Stomach smooth muscle (tissue), 2 donors: ENCODE measurements at regions not wholly inside any gene's neighbourhood (a gene's known extent, or its start where the extent isn't known, plus 50 kb on each side); places are given as distances from the start of the nearest gene placed in this dataset.

Source experiments
- H3K27ac ChIP-seq: one replicate; pipeline ENCODE4 v1.7.0; 2013; ENCODE audit warnings: mild to moderate bottlenecking, low read length, inconsistent platforms
- H3K27me3 ChIP-seq, 2 donors: one replicate each; pipeline ENCODE4 v1.7.0; 2013; ENCODE audit warnings: low read length in 2 of 2; ENCODE audit not compliant: insufficient read depth in 2 of 2, control insufficient read depth in 1 of 2
- H3K36me3 ChIP-seq, 2 donors: one replicate each; pipeline ENCODE4 v1.7.0; 2013; ENCODE audit warnings: low read length in 2 of 2; ENCODE audit not compliant: control insufficient read depth in 2 of 2, insufficient read depth in 2 of 2
- H3K4me1 ChIP-seq: one replicate; pipeline ENCODE4 v1.7.0; 2013; ENCODE audit warnings: low read length; ENCODE audit not compliant: control insufficient read depth, insufficient read depth
- H3K4me3 ChIP-seq, 2 donors: one replicate each; pipeline ENCODE4 v1.7.0; 2013; ENCODE audit warnings: low read length in 2 of 2
- H3K9ac ChIP-seq, 2 donors: one replicate each; pipeline ENCODE4 v1.7.0; 2013; ENCODE audit warnings: low read length in 2 of 2, mild to moderate bottlenecking in 1 of 2
- H3K9me3 ChIP-seq, 2 donors: one replicate each; pipeline ENCODE4 v1.7.0; 2013; ENCODE audit warnings: low read length in 2 of 2; ENCODE audit not compliant: control insufficient read depth in 2 of 2
- donor health status: healthy.
- donor health status: Pancreatic carcinoma.

DNA sequence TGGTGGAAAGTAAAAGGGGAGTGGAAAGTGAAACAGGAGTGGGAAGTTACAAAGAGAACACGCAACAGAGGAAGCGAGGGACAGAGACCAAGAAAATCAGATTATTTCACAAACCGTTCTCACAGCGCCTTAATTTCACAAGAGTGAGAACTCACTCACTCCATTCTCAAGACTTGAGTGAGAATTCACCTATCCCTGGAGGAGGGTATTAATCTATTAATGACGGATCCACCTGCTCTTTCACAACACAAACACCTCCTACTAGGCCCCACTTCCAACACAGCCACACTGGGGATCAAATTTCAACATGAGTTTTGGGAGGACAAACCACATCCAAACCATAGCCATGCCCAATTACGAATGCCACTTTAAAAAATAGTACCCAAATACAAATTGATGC lies 297.6 kb downstream of the GPAM start:
- Histone ChIP-seq H3K27me3 (no peaks in the 10 kb centered on the region), H3K27ac (no peak overlapping the region), H3K36me3 (no peaks in the 10 kb centered on the region), H3K4me1 (no peaks in the 10 kb centered on the region), H3K9ac (no peak overlapping the region), H3K9me3 (peaks cover 0 to 5% of the 10 kb centered on the region in 2 donors), H3K4me3 (no peak overlapping the region)

DNA sequence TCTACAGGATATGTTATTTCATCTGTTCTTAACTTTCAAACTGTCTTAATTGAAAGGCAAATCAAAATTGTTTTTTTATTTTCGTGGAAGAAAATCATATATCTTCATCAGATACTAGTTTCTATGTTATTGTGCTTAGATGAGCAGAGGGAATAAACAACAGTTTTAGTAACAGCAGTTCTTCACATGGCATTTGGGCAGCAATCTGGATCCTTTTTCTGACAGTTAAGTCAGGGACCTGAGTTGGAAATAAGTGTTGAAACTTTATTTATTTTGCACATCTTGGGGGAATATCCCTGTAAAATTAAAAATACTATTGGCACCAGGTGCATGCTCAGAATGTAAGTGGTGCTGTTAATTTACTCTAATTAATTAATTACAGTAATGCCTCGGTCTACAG lies 296.3 kb downstream of the GPAM start:
- no peaks in the 10 kb centered on the region for H3K36me3 ChIP-seq
- no peaks in the 10 kb centered on the region for H3K27me3 ChIP-seq
- no peak overlapping the region for H3K27ac ChIP-seq
- no peaks in the 10 kb centered on the region for H3K4me1 ChIP-seq
- H3K9me3 ChIP-seq, result peaks cover 3 to 5% of the 10 kb centered on the region in 2 donors
- H3K9ac ChIP-seq, result no peak overlapping the region
- H3K4me3 ChIP-seq, result no peak overlapping the region

- no peak overlapping the region for H3K4me3 ChIP-seq
- H3K27ac ChIP-seq, result no peak overlapping the region
- no peaks in the 10 kb centered on the region for H3K36me3 ChIP-seq
- no peak overlapping the region for H3K9ac ChIP-seq
- no peaks in the 10 kb centered on the region for H3K27me3 ChIP-seq
- H3K4me1 ChIP-seq, result no peaks in the 10 kb centered on the region
- peaks cover 3 to 5% of the 10 kb centered on the region in 2 donors for H3K9me3 ChIP-seq
Observed at GRCh38 chr10:111890046-111890445, 293.5 kb downstream of the GPAM start.

- Histone ChIP-seq H3K4me3 (no peak overlapping the region), H3K36me3 (no peaks in the 10 kb centered on the region), H3K27me3 (no peaks in the 10 kb centered on the region), H3K4me1 (no peaks in the 10 kb centered on the region), H3K9ac (no peak overlapping the region), H3K9me3 (no peaks in the 10 kb centered on the region), H3K27ac (no peak overlapping the region)
Observed at GRCh38 chr10:111916011-111916410, 267.6 kb downstream of the GPAM start.

GRCh38 chr10:111921821-111922220 lies 261.7 kb downstream of the GPAM start:
- H3K4me3 ChIP-seq, result no peak overlapping the region
- H3K9ac ChIP-seq, result no peak overlapping the region
- no peak overlapping the region for H3K27ac ChIP-seq
- no peaks in the 10 kb centered on the region for H3K36me3 ChIP-seq
- H3K9me3 ChIP-seq, result no peaks in the 10 kb centered on the region
- H3K4me1 ChIP-seq, result no peaks in the 10 kb centered on the region
- H3K27me3 ChIP-seq, result no peaks in the 10 kb centered on the region

- Histone ChIP-seq H3K27me3 (no peaks in the 10 kb centered on the region), H3K4me3 (no peak overlapping the region), H3K36me3 (no peaks in the 10 kb centered on the region), H3K27ac (no peak overlapping the region), H3K9ac (no peak overlapping the region), H3K9me3 (no peaks in the 10 kb centered on the region), H3K4me1 (no peaks in the 10 kb centered on the region)
Observed at GRCh38 chr10:111923032-111923431, 260.5 kb downstream of the GPAM start.

- no peak overlapping the region for H3K9ac ChIP-seq
- no peak overlapping the region for H3K27ac ChIP-seq
- H3K27me3 ChIP-seq, result no peaks in the 10 kb centered on the region
- H3K36me3 ChIP-seq, result no peaks in the 10 kb centered on the region
- no peak overlapping the region for H3K4me3 ChIP-seq
- H3K9me3 ChIP-seq, result no peaks in the 10 kb centered on the region
- no peaks in the 10 kb centered on the region for H3K4me1 ChIP-seq
Observed at GRCh38 chr10:111926286-111926685, 257.3 kb downstream of the GPAM start.

DNA sequence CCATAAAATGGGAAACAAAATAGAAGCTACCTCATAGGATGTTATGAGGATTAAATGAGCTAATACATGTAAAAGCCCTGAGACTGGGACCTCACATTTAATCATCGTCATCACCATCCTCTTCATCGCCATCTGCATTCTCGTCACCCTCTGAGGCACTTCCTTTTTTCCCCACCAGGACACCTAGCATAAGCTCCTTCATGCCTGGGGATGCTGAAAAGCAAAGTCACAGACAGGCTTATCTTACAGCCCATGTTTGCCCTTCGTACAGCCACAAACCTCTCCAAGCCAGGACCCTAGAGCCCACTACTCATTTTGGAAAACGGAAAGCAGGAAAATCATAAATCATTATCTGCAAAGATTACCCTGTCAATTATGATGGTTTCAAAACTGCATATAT lies 249.6 kb downstream of the GPAM start:
- no peaks in the 10 kb centered on the region for H3K4me1 ChIP-seq
- no peak overlapping the region for H3K9ac ChIP-seq
- H3K27me3 ChIP-seq, result no peaks in the 10 kb centered on the region
- H3K9me3 ChIP-seq, result no peaks in the 10 kb centered on the region
- H3K4me3 ChIP-seq, result no peak overlapping the region
- H3K36me3 ChIP-seq, result no peaks in the 10 kb centered on the region
- H3K27ac ChIP-seq, result no peak overlapping the region

DNA sequence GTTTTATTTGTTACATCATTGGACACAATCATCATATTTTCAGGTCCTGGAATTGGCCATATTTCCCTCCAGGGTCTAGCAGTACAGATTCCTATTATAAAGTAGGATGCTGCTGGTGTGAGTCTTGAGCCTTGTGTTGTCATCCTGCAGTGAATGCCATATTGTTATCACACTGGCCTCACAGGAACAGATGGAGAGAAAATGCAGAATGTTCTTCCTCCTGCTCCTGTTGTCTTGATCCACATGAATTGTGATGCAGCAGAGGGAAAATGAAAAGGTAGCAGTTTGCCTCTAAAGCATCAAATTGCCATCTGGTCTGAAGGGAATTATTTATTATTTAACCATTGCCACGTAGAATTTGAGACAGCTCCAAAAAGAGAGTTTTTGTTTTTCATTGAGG lies 248.6 kb downstream of the GPAM start:
- no peaks in the 10 kb centered on the region for H3K9me3 ChIP-seq
- no peak overlapping the region for H3K27ac ChIP-seq
- no peak overlapping the region for H3K4me3 ChIP-seq
- H3K9ac ChIP-seq, result no peak overlapping the region
- no peaks in the 10 kb centered on the region for H3K27me3 ChIP-seq
- H3K4me1 ChIP-seq, result no peaks in the 10 kb centered on the region
- no peaks in the 10 kb centered on the region for H3K36me3 ChIP-seq

DNA sequence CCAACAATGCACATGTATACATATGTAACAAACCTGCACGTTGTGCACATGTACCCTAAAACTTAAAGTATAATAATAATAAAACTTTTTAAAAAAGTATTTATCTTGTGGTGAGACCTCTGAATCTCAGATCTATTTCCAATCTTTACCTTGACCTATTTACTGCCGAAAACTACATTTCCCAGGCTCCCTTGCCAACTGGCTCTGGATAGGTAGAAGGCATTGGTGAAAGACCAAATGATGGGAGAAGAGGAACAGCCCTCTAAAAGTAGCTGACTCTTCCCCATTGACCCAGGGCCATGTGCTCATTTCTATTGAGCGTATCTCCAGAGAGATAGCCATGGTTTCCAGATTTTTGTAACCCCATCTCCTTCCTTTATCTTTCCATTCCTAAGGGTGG lies 247.4 kb downstream of the GPAM start:
- no peaks in the 10 kb centered on the region for H3K9me3 ChIP-seq
- H3K4me3 ChIP-seq, result no peak overlapping the region
- no peaks in the 10 kb centered on the region for H3K4me1 ChIP-seq

GRCh38 chr10:111944331-111944730 lies 239.2 kb downstream of the GPAM start:
- Histone ChIP-seq H3K36me3 (no peaks in the 10 kb centered on the region), H3K9ac (no peak overlapping the region), H3K4me1 (no peaks in the 10 kb centered on the region), H3K4me3 (no peak overlapping the region), H3K27me3 (no peaks in the 10 kb centered on the region), H3K27ac (no peak overlapping the region), H3K9me3 (no peaks in the 10 kb centered on the region)

More for the DNA sequence above, 247.4 kb downstream of the GPAM start:
- H3K27me3 ChIP-seq, result no peaks in the 10 kb centered on the region
- no peak overlapping the region for H3K9ac ChIP-seq
- no peak overlapping the region for H3K27ac ChIP-seq
- no peaks in the 10 kb centered on the region for H3K36me3 ChIP-seq

DNA sequence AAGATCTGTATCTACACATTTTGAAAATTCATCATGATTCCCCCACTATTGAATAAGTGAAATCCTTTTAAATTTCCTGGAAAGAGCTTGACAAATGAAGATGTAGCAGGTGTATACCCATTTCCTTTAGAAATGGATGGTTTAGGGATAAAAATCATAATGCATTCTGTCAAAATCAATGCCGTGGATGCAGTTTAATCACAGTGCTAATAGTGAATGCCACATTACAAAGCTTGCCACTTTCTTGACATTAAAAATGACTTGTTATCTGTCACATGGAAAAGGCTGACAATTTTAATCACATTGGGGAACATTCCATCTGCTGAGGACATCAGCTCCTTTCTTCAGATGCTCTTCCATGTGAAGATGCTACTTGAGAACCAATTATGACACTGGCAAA lies 229.6 kb downstream of the GPAM start:
- H3K4me3 ChIP-seq, result no peak overlapping the region
- no peaks in the 10 kb centered on the region for H3K9me3 ChIP-seq
- H3K36me3 ChIP-seq, result no peaks in the 10 kb centered on the region
- H3K27me3 ChIP-seq, result no peaks in the 10 kb centered on the region
- H3K27ac ChIP-seq, result no peak overlapping the region
- H3K4me1 ChIP-seq, result no peaks in the 10 kb centered on the region
- no peak overlapping the region for H3K9ac ChIP-seq
